CD14-positive monocyte (primary cell): ENCODE measurements at regions not wholly inside any gene's neighbourhood (a gene's known extent, or its start where the extent isn't known, plus 50 kb on each side); places are given as distances from the start of the nearest gene placed in this dataset.

ENCODE experiments used
- DNase-seq, 3 donors: peaks; one replicate each; pipeline ENCODE4 v3.0.0-alpha.2; 2011 to 2022
- H2AFZ ChIP-seq: 2 replicates; pipeline ENCODE4 v1.6.0; 2012; ENCODE audit warnings: mild to moderate bottlenecking, low read depth, low read length, inconsistent platforms; ENCODE audit not compliant: insufficient read depth, poor library complexity, severe bottlenecking
- H3K27ac ChIP-seq, 2 donors: 1 replicate in 1 of 2; 2 replicates in 1 of 2; pipeline ENCODE4 v1.5.1; 2012 to 2013; ENCODE audit warnings: low read length in 2 of 2, control low read depth in 1 of 2, inconsistent platforms in 1 of 2, low read depth in 1 of 2, mild to moderate bottlenecking in 1 of 2
- H3K27me3 ChIP-seq, 2 donors: one replicate each; pipeline versions ENCODE4 v1.6.0 to v1.6.1; 2011 to 2013; ENCODE audit warnings: low read length in 2 of 2; ENCODE audit not compliant: control insufficient read depth in 2 of 2, insufficient read depth in 2 of 2
- H3K36me3 ChIP-seq, 2 donors: replicated peaks in 1 of 2; 1 replicate in 1 of 2; 2 replicates in 1 of 2; pipeline versions ENCODE4 v1.5.1 to v1.6.1; 2012 to 2013; ENCODE audit warnings: low read length in 2 of 2, control low read depth in 1 of 2, inconsistent platforms in 1 of 2, mild to moderate bottlenecking in 1 of 2; ENCODE audit not compliant: insufficient read depth in 2 of 2, control insufficient read depth in 1 of 2
- H3K4me1 ChIP-seq, 2 donors: 1 replicate in 1 of 2; 2 replicates in 1 of 2; pipeline versions ENCODE4 v1.5.1 to v1.6.1; 2012 to 2013; ENCODE audit warnings: low read length in 2 of 2, control low read depth in 1 of 2, inconsistent platforms in 1 of 2, mild to moderate bottlenecking in 1 of 2, moderate library complexity in 1 of 2; ENCODE audit not compliant: insufficient read depth in 2 of 2, control insufficient read depth in 1 of 2
- H3K4me2 ChIP-seq: replicated peaks from 2 replicates; pipeline ENCODE3; 2012; ENCODE audit warnings: low read length, moderate library complexity, mild to moderate bottlenecking; ENCODE audit not compliant: poor library complexity, severe bottlenecking; ENCODE audit errors: extremely low read depth
- H3K4me3 ChIP-seq, 3 experiments: fragments of 200-600 bp in 1 of 3; sonication (generic) in 1 of 3; replicated peaks in 1 of 3; 1 replicate in 2 of 3; 2 replicates in 1 of 3; pipeline ENCODE4 v1.5.1; 2011 to 2013; ENCODE audit warnings: low read length in 3 of 3, mild to moderate bottlenecking in 3 of 3, control low read depth in 2 of 3, low read depth in 2 of 3, inconsistent platforms in 1 of 3, moderate library complexity in 1 of 3
- H3K79me2 ChIP-seq: 2 replicates; pipeline ENCODE4 v1.6.0; 2012; ENCODE audit warnings: mild to moderate bottlenecking, control low read depth, inconsistent platforms, low read length, moderate library complexity; ENCODE audit not compliant: insufficient read depth
- H3K9ac ChIP-seq: 2 replicates; pipeline ENCODE4 v1.6.0; 2017; ENCODE audit warnings: low read length, mild to moderate bottlenecking; ENCODE audit not compliant: insufficient read depth, poor library complexity, severe bottlenecking
- H3K9me3 ChIP-seq, 2 donors: replicated peaks in 1 of 2; 1 replicate in 1 of 2; 2 replicates in 1 of 2; pipeline versions ENCODE4 v1.5.1 to v1.6.1; 2012 to 2013; ENCODE audit warnings: low read length in 2 of 2, control low read depth in 1 of 2; ENCODE audit not compliant: control insufficient read depth in 1 of 2, insufficient read depth in 1 of 2
- H4K20me1 ChIP-seq: 2 replicates; pipeline ENCODE4 v1.6.0; 2012; ENCODE audit warnings: mild to moderate bottlenecking, low read length, control low read depth, moderate library complexity; ENCODE audit not compliant: insufficient read depth
- H3K27ac Mint-ChIP-seq, 7 donors: one replicate each; pipeline ENCODE4 v1.8.0; 2020; ENCODE audit warnings: mild to moderate bottlenecking in 7 of 7, mixed read lengths in 7 of 7, moderate library complexity in 6 of 7, inconsistent platforms in 2 of 7
- H3K27me3 Mint-ChIP-seq, 3 donors: one replicate each; pipeline ENCODE4 v1.8.0; 2021 to 2022; ENCODE audit warnings: low read depth in 3 of 3, mild to moderate bottlenecking in 3 of 3, mixed read lengths in 3 of 3, moderate library complexity in 3 of 3, inconsistent platforms in 1 of 3
- H3K36me3 Mint-ChIP-seq, 2 donors: one replicate each; pipeline ENCODE4 v1.8.0; 2020; ENCODE audit warnings: mixed read lengths in 2 of 2, inconsistent platforms in 1 of 2, mild to moderate bottlenecking in 1 of 2
- H3K4me1 Mint-ChIP-seq: one replicate; pipeline ENCODE4 v1.8.0; 2020; ENCODE audit warnings: mild to moderate bottlenecking, mixed read lengths
- H3K4me3 Mint-ChIP-seq, 2 donors: one replicate each; pipeline ENCODE4 v1.8.0; 2020; ENCODE audit warnings: mild to moderate bottlenecking in 2 of 2, mixed read lengths in 2 of 2, moderate library complexity in 1 of 2
- H3K9me3 Mint-ChIP-seq, 7 donors: one replicate each; pipeline ENCODE4 v1.8.0; 2020 to 2022; ENCODE audit warnings: mixed read lengths in 7 of 7, mild to moderate bottlenecking in 6 of 7, moderate library complexity in 6 of 7, inconsistent platforms in 2 of 7
- WGBS: methylation state at CpG from one replicate; pipeline ENCODE4 v1.1.5; 2013; ENCODE audit warnings: missing lambda C conversion rate; ENCODE audit not compliant: insufficient coverage; 5-methylcytosine and 5-hydroxymethylcytosine counted together
- intact Hi-C, 2 donors: fragments of 100-400 bp; cut with micrococcal nuclease; formaldehyde crosslinking; loops; one replicate each; pipeline versions ENCODE4 v1.15.0 to v1.15.1; 2023
- TF ChIP-seq, protein P1 (sequence below): fragments of 200-600 bp; IDR thresholded peaks from one replicate; pipeline ENCODE4 v1.8.0; 2022; ENCODE audit warnings: antibody characterized with exemption, mild to moderate bottlenecking

DNA sequence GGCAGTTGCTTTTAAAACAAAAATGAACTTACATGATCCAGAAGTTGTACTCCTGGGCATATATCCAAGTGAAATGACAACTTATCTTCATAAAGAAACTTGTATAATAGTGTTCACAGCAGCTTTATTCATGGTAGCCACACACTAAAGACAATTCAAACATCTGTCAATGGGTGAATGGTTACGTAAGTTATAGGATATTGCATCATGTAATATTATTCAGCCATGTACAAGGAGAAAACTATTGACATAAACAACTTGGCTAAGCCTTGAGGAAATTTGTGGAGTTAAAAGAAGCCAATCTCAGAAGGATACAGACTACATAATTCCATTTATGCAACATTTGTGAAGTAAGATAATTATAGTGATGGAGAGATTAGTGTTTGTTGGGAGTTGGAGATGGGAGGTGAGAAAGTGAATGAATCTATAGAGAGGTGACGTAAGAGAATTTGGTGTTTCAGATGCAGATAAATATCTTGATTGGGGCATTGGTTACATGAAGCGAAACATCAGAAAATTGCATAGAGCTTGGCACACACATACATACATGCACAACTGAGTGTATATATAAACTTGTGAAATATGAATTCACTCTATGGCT lies 49.9 kb upstream of the GRIK1 start:
- Histone ChIP-seq H4K20me1 (no peaks in the 10 kb centered on the region), H3K9me3 (peaks cover 12 to 13% of the 10 kb centered on the region in 2 donors), H3K4me1 (no peaks in the 10 kb centered on the region), H2AFZ (no peak overlapping the region), H3K9ac (no peak overlapping the region), H3K36me3 (no peaks in the 10 kb centered on the region), H3K27me3 (no peaks in the 10 kb centered on the region), H3K4me2 (no peak overlapping the region), H3K79me2 (no peaks in the 10 kb centered on the region), H3K4me3 (no peak overlapping the region), H3K27ac (no peak overlapping the region)
- peaks cover 0 to 1% (median 0%) of the 10 kb centered on the region in 3 donors for H3K27me3 Mint-ChIP-seq
- no peak overlapping the region for H3K4me3 Mint-ChIP-seq
- peaks cover 7 to 21% (median 14%) of the 10 kb centered on the region in 7 donors for H3K9me3 Mint-ChIP-seq
- intact Hi-C loops, result no loop called here
- TF ChIP-seq, protein P1, sequence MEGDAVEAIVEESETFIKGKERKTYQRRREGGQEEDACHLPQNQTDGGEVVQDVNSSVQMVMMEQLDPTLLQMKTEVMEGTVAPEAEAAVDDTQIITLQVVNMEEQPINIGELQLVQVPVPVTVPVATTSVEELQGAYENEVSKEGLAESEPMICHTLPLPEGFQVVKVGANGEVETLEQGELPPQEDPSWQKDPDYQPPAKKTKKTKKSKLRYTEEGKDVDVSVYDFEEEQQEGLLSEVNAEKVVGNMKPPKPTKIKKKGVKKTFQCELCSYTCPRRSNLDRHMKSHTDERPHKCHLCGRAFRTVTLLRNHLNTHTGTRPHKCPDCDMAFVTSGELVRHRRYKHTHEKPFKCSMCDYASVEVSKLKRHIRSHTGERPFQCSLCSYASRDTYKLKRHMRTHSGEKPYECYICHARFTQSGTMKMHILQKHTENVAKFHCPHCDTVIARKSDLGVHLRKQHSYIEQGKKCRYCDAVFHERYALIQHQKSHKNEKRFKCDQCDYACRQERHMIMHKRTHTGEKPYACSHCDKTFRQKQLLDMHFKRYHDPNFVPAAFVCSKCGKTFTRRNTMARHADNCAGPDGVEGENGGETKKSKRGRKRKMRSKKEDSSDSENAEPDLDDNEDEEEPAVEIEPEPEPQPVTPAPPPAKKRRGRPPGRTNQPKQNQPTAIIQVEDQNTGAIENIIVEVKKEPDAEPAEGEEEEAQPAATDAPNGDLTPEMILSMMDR, result no peak
- no peaks in the 10 kb centered on the region for H3K4me1 Mint-ChIP-seq
- WGBS, result no CpG with 5 or more reads among the region's 3 CpGs
- H3K27ac Mint-ChIP-seq, result no peak overlapping the region
- no peaks in the 10 kb centered on the region for H3K36me3 Mint-ChIP-seq
- no peak for DNase-seq
